ENCODE measurements at regions not wholly inside any gene's neighbourhood (a gene's known extent, or its start where the extent isn't known, plus 50 kb on each side); places are given as distances from the start of the nearest gene placed in this dataset.

- TF ChIP-seq CTCF (IDR thresholded peaks at IDR 0.05; ENCODE audit: extremely low read depth, insufficient read depth, missing control alignments) = no peak
- no peak for DNase-seq (ENCODE audit: low spot score)
- in situ Hi-C loops (cut with MboI; ENCODE audit: low pct_unique_long_range_greater_than_20kb, low sequenced_read_pairs, unreplicated experiment) = no loop called here
Observed at GRCh38 chr1:4002741-4003140, 102.7 kb upstream of the C1orf174 start.

GRCh38 chr1:4003846-4004505 is 103.9 kb upstream of the C1orf174 start:
- in situ Hi-C loops (cut with MboI; ENCODE audit: low pct_unique_long_range_greater_than_20kb, low sequenced_read_pairs, unreplicated experiment) = no loop called here

GRCh38 chr1:4004635-4005430 is 104.8 kb upstream of the C1orf174 start:
- no peak for TF ChIP-seq CTCF (IDR thresholded peaks at IDR 0.05; ENCODE audit: extremely low read depth, insufficient read depth, missing control alignments)
- no peak for DNase-seq (ENCODE audit: low spot score)
- in situ Hi-C loops (cut with MboI; ENCODE audit: low pct_unique_long_range_greater_than_20kb, low sequenced_read_pairs, unreplicated experiment) = no loop called here

More at GRCh38 chr1:4003846-4004505, 103.9 kb upstream of the C1orf174 start:
- DNase-seq (ENCODE audit: low spot score) = no peak
- no peak for TF ChIP-seq CTCF (IDR thresholded peaks at IDR 0.05; ENCODE audit: extremely low read depth, insufficient read depth, missing control alignments)

- DNase-seq (ENCODE audit: low spot score) = no peak
- in situ Hi-C loops (cut with MboI; ENCODE audit: low pct_unique_long_range_greater_than_20kb, low sequenced_read_pairs, unreplicated experiment) = no loop called here
- no peak for TF ChIP-seq CTCF (IDR thresholded peaks at IDR 0.05; ENCODE audit: extremely low read depth, insufficient read depth, missing control alignments)
Observed at GRCh38 chr1:4005431-4005830, 105.4 kb upstream of the C1orf174 start.

GRCh38 chr1:4006676-4007374 is 106.8 kb upstream of the C1orf174 start:
- TF ChIP-seq CTCF (IDR thresholded peaks at IDR 0.05; ENCODE audit: extremely low read depth, insufficient read depth, missing control alignments) = no peak
- in situ Hi-C loops (cut with MboI; ENCODE audit: low pct_unique_long_range_greater_than_20kb, low sequenced_read_pairs, unreplicated experiment) = no loop called here
- DNase-seq (ENCODE audit: low spot score) = no peak

GRCh38 chr1:4010284-4010683 is 110.2 kb upstream of the C1orf174 start:
- TF ChIP-seq CTCF (IDR thresholded peaks at IDR 0.05; ENCODE audit: extremely low read depth, insufficient read depth, missing control alignments) = no peak
- in situ Hi-C loops (cut with MboI; ENCODE audit: low pct_unique_long_range_greater_than_20kb, low sequenced_read_pairs, unreplicated experiment) = no loop called here
- DNase-seq (ENCODE audit: low spot score) = no peak
